ENCODE measurements at regions not wholly inside any gene's neighbourhood (a gene's known extent, or its start where the extent isn't known, plus 50 kb on each side); places are given as distances from the start of the nearest gene placed in this dataset.

GRCh38 chr6:19245656-19246055 lies 591.5 kb upstream of the ID4 start:
- no peak for TF ChIP-seq POLR2A (IDR thresholded peaks at IDR 0.05; ENCODE audit: low read length)
- no peak for TF ChIP-seq GATA1 (IDR thresholded peaks at IDR 0.05; ENCODE audit: low read depth, low read length)
